Cerebellar cortex (tissue), 1 donor: ENCODE measurements at regions not wholly inside any gene's neighbourhood (a gene's known extent, or its start where the extent isn't known, plus 50 kb on each side); places are given as distances from the start of the nearest gene placed in this dataset.

Experiments used
- DNase-seq: peaks from one replicate; pipeline ENCODE4 v3.0.0-alpha.2; 2015; ENCODE audit warnings: low spot score

GRCh38 chr5:135218790-135219568 lies 180.1 kb downstream of the MACROH2A1 start:
- DNase-seq = no peak

- no peak for DNase-seq
These were observed 180.6 kb downstream of the MACROH2A1 start for GRCh38 chr5:135218486-135218755.

- DNase-seq = no peak
These were observed 181.2 kb downstream of the MACROH2A1 start for GRCh38 chr5:135217669-135218485.

- DNase-seq = no peak
These were observed 182.3 kb downstream of the MACROH2A1 start for GRCh38 chr5:135216471-135217343.

GRCh38 chr5:135215617-135216470 lies 181.8 kb upstream of the PITX1 start:
- no peak for DNase-seq

- DNase-seq = no peak
These were observed 181.0 kb upstream of the PITX1 start for GRCh38 chr5:135214897-135215616.

GRCh38 chr5:135213466-135214239 lies 179.6 kb upstream of the PITX1 start:
- DNase-seq = no peak

GRCh38 chr5:135213027-135213386 lies 179.0 kb upstream of the PITX1 start:
- DNase-seq = no peak

- DNase-seq = no peak
These were observed 178.5 kb upstream of the PITX1 start for GRCh38 chr5:135212361-135213026.

- DNase-seq = no peak
These were observed 177.8 kb upstream of the PITX1 start for GRCh38 chr5:135211791-135212190.

GRCh38 chr5:135211083-135211790 lies 177.2 kb upstream of the PITX1 start:
- no peak for DNase-seq

- DNase-seq = no peak
These were observed 176.4 kb upstream of the PITX1 start for GRCh38 chr5:135210286-135211055.

GRCh38 chr5:135208903-135209721 lies 175.1 kb upstream of the PITX1 start:
- DNase-seq = no peak

- DNase-seq = no peak
These were observed 174.5 kb upstream of the PITX1 start for GRCh38 chr5:135208555-135208902.

GRCh38 chr5:135207866-135208265 lies 173.8 kb upstream of the PITX1 start:
- DNase-seq = no peak

GRCh38 chr5:135206862-135207261 lies 172.8 kb upstream of the PITX1 start:
- no peak for DNase-seq

GRCh38 chr5:135205632-135206349 lies 171.8 kb upstream of the PITX1 start:
- DNase-seq = no peak
